IgD-negative memory B cell (primary cell): ENCODE measurements at regions not wholly inside any gene's neighbourhood (a gene's known extent, or its start where the extent isn't known, plus 50 kb on each side); places are given as distances from the start of the nearest gene placed in this dataset.

ENCODE experiments used
- H3K27ac Mint-ChIP-seq, 3 donors: one replicate each; pipeline ENCODE4 v1.8.0; 2020 to 2022; ENCODE audit warnings: mild to moderate bottlenecking in 3 of 3, mixed read lengths in 3 of 3, moderate library complexity in 1 of 3
- H3K27me3 Mint-ChIP-seq: one replicate; pipeline ENCODE4 v1.8.0; 2021; ENCODE audit warnings: mixed read lengths
- H3K36me3 Mint-ChIP-seq: one replicate; pipeline ENCODE4 v1.8.0; 2020; ENCODE audit warnings: mild to moderate bottlenecking, mixed read lengths
- H3K4me1 Mint-ChIP-seq, 3 donors: one replicate each; pipeline ENCODE4 v1.8.0; 2020 to 2022; ENCODE audit warnings: mixed read lengths in 3 of 3, mild to moderate bottlenecking in 1 of 3
- H3K4me3 Mint-ChIP-seq, 4 donors: one replicate each; pipeline ENCODE4 v1.8.0; 2020 to 2022; ENCODE audit warnings: mild to moderate bottlenecking in 4 of 4, mixed read lengths in 4 of 4, moderate library complexity in 3 of 4
- H3K9me3 Mint-ChIP-seq, 3 donors: one replicate each; pipeline ENCODE4 v1.8.0; 2020 to 2021; ENCODE audit warnings: mixed read lengths in 3 of 3, mild to moderate bottlenecking in 1 of 3

DNA sequence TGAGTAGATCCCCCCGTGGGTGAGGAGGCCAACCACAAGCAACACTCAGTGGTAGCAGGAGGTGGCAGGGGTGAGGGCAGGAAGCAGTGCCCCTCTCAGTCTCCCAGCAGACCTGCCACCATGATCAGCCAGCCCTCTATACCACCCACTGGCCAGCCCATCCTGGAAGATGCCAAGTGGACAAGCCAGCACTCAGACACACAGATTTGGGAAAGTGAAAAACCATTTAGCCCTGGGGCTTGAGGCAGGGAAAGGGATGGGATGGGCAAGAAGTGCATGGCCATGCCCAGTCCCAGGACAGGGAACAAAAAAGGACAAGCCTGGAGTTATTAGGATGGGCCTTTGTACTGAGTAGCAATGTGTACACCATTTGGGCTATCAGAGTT is 76.9 kb downstream of the HFE start:
- Mint-ChIP-seq H3K27ac (peak overlapping the region in 2 of 3 donors; percentile 68 to 83), H3K4me1 (peaks cover 12 to 37% (median 19%) of the 10 kb centered on the region in 3 donors)

DNA sequence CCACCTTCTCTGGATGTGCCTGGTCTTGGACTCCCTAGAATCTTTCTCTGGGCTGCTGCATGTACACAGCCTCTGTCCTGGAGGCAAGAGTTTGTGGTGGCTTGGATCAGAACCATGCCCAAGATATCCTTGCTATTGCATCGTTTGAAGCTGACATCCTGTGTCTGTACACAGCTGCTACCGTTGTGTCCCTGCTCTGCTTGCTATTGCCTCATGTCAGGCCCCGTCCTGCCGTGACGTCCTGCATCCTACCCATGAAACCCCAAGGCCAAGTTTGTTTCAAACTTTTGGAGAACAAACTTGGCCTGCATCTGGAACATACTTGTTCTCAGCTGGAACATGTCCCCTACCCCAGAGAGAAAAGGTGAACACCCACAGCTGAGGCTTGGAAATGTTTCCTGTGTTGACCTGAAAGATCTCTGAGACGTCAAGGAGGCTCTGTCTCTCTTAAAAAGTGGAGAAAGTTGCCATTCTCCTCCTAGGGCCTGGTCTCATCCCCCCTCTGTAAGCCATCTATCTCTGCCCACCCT is 78.1 kb downstream of the HFE start:
- Mint-ChIP-seq H3K4me3 (peak overlapping the region in 1 of 4 donors; percentile 74), H3K9me3 (no peaks in the 10 kb centered on the region), H3K4me1 (peaks cover 16 to 34% (median 20%) of the 10 kb centered on the region in 3 donors), H3K27ac (peak overlapping the region in 2 of 3 donors; percentile 46 to 64), H3K36me3 (peaks cover 13% of the 10 kb centered on the region), H3K27me3 (no peaks in the 10 kb centered on the region)

More for the DNA sequence above, 76.9 kb downstream of the HFE start:
- H3K4me3 Mint-ChIP-seq = peak overlapping the region in 1 of 4 donors; percentile 84
- no peaks in the 10 kb centered on the region for H3K9me3 Mint-ChIP-seq
- peaks cover 13% of the 10 kb centered on the region for H3K36me3 Mint-ChIP-seq
- no peaks in the 10 kb centered on the region for H3K27me3 Mint-ChIP-seq

DNA sequence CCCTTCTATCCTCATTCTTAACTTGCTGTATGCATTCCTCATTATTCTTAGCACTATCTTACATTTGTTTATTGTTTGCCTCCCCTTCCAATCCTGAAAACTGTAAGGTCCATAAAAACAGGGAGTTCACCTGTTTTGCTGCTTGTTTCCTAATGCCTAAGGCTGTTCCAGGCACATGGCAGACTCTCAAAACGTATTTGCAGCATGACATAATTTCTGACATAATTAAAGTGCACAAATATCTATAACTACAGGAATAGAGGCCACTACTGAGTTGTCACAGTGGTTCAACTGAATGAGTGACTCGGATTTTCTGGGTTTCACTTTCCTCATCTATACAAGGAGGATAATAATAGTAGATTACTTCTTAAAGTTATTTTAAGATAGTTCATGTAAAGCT is 83.0 kb downstream of the HFE start:
- peaks cover 2% of the 10 kb centered on the region for H3K36me3 Mint-ChIP-seq
- no peaks in the 10 kb centered on the region for H3K9me3 Mint-ChIP-seq
- H3K4me3 Mint-ChIP-seq = peak overlapping the region in 3 of 4 donors; percentile 98 to 99 (median 98)
- no peaks in the 10 kb centered on the region for H3K27me3 Mint-ChIP-seq
- H3K27ac Mint-ChIP-seq = peak overlapping the region; percentile 86 to 99 (median 94)
- H3K4me1 Mint-ChIP-seq = peaks cover 20 to 39% (median 33%) of the 10 kb centered on the region in 3 donors

DNA sequence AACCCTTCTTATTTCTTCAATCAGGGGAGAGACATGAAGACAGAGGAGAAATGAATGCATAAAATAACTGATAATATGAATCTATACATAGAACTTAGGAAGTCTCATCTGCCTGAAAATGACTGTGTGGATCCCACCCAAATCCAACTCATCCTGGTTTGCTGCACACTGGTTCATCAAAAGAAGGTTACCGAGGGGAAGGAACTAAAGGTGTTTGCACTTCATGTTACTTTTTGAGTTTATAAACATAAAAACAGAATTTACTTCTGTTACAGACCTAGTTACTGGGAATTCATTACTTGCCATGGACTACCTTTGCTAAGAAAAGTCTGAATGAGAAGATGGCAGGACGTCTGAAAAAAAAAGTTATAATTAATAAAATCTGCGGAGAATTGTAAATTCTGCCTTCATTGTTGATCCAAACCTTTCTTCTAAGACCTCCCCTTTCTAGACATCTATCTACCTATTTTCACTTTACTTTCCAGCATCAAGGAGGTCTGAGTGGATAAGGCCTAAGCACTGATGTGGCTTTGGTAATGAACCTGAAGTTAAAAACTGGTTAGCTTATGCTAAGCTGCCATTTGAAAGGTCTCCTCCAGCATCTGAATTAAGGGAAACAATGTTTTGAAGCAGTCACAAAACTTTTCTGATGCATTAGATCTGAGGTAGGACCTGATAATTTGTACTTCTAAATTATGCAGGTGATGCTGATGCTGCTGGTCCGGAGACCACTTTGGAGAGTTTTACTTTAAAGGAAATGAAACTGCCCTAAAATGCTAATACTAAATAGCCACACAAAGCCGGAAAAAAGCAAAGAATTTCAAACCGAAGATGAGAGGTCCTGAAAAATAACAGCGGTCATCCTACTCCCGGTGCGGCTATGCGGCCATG is 84.0 kb downstream of the HFE start:
- no peaks in the 10 kb centered on the region for H3K36me3 Mint-ChIP-seq
- H3K4me1 Mint-ChIP-seq = peaks cover 27 to 42% (median 34%) of the 10 kb centered on the region in 3 donors
- H3K27ac Mint-ChIP-seq = peak overlapping the region; percentile 94 to 100 (median 99)
- H3K9me3 Mint-ChIP-seq = no peaks in the 10 kb centered on the region
- peak overlapping the region; percentile 90 to 99 (median 98) for H3K4me3 Mint-ChIP-seq
- H3K27me3 Mint-ChIP-seq = no peaks in the 10 kb centered on the region

DNA sequence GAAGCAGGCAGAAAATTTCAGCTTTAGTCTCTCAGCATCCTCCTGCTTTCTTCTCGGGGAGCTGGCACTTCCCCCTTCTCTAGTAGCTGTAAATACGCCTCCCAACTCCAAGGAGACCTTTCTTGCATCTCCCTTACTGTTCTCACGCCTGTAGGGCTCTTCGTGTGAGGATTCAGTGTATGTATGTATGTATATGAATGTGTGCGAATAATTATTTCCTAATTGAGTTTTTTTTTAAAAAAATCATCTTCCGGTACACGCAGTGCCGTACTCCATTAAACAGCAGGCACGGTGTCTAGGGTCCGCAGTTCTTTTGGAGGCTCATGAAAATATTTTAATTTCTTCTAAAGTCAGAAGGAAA is 85.4 kb downstream of the HFE start:
- no peaks in the 10 kb centered on the region for H3K36me3 Mint-ChIP-seq
- no peaks in the 10 kb centered on the region for H3K27me3 Mint-ChIP-seq
- peaks cover 27 to 42% (median 30%) of the 10 kb centered on the region in 3 donors for H3K4me1 Mint-ChIP-seq
- H3K27ac Mint-ChIP-seq = peak overlapping the region; percentile 94 to 100 (median 99)
- peak overlapping the region; percentile 90 to 99 (median 98) for H3K4me3 Mint-ChIP-seq
- no peaks in the 10 kb centered on the region for H3K9me3 Mint-ChIP-seq

DNA sequence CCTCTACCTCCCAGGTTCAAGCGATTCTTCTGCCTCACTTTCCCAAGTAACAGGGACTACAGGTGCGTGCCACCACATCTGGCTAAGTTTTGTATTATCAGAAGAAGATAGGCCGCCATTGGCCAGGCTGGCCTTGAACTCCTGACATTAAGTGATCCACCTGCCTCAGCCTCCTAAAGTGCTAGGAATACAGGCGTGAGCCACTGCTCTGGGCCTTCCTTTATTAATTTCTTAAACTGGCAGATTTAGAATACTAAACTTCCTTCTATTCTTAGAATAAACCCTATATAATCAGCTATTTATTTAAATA is 86.6 kb downstream of the HFE start:
- peak overlapping the region; percentile 76 to 99 (median 94) for H3K27ac Mint-ChIP-seq
- peaks cover 29 to 42% (median 30%) of the 10 kb centered on the region in 3 donors for H3K4me1 Mint-ChIP-seq
- H3K27me3 Mint-ChIP-seq = no peaks in the 10 kb centered on the region
- peak overlapping the region in 3 of 4 donors; percentile 68 to 99 (median 80) for H3K4me3 Mint-ChIP-seq
- H3K36me3 Mint-ChIP-seq = no peaks in the 10 kb centered on the region
- no peaks in the 10 kb centered on the region for H3K9me3 Mint-ChIP-seq

DNA sequence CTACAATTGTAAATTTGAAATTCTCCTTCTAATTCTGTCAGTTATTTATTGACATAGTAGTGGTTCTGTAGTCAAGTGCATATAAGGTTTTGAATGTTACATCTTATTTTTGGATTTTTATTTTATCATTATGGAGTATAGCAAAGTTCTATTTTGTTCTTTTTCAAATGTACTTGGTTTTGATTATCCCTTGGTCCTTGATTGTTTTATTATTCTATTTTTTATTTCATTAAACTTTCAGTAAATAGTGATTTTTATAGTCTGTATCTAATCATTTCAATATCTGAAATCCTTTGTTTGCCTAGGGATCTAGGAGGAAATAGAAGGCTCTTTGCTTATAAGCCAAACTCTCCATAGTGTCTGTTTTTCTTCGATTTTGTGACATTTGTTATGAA is 87.8 kb downstream of the HFE start:
- H3K4me1 Mint-ChIP-seq = peaks cover 22 to 40% (median 24%) of the 10 kb centered on the region in 3 donors
- no peaks in the 10 kb centered on the region for H3K27me3 Mint-ChIP-seq
- H3K36me3 Mint-ChIP-seq = no peaks in the 10 kb centered on the region
- H3K27ac Mint-ChIP-seq = peak overlapping the region; percentile 35 to 94 (median 73)
- H3K4me3 Mint-ChIP-seq = peak overlapping the region in 3 of 4 donors; percentile 35 to 99 (median 50)
- H3K9me3 Mint-ChIP-seq = no peaks in the 10 kb centered on the region

DNA sequence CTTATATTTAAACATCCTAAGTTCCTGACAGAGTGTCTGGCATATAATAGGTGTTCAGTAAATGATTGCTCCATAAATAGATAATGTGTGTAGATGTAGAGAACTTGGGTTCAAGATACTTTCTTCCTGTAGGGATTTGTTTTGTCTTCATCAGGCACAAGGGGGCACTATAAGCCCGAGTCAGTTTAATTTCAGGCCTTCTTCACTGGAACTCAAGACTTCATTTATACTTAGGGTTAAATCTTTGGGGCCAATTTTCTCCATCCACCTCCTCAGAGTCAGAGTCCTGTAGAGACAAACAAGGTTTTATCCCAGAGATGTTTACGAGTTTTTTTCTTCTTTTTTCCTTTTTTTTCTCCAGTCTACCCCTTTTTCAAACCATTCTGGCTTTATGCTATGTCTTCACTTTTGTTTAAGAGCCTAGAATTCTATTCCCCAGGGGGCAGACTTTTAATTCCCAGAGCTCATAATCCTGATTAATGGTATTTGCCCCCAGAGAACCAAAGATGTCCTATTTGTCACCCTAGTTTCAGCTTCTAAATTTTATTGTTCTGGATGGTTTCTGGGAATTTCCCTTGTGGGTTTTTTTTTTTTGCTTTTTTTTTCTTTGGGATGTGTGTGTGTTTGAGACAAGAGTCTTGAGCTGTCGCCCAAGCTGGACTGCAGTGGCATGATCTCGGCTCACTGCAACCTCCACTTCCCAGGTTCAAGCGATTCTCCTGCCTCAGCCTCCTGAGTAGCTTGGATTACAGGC is 88.4 kb downstream of the HFE start:
- Mint-ChIP-seq H3K36me3 (no peaks in the 10 kb centered on the region), H3K27me3 (no peaks in the 10 kb centered on the region), H3K4me3 (peak overlapping the region in 3 of 4 donors; percentile 35 to 76 (median 50)), H3K9me3 (no peaks in the 10 kb centered on the region), H3K27ac (peak overlapping the region in 2 of 3 donors; percentile 71 to 73), H3K4me1 (peaks cover 19 to 36% (median 20%) of the 10 kb centered on the region in 3 donors)

DNA sequence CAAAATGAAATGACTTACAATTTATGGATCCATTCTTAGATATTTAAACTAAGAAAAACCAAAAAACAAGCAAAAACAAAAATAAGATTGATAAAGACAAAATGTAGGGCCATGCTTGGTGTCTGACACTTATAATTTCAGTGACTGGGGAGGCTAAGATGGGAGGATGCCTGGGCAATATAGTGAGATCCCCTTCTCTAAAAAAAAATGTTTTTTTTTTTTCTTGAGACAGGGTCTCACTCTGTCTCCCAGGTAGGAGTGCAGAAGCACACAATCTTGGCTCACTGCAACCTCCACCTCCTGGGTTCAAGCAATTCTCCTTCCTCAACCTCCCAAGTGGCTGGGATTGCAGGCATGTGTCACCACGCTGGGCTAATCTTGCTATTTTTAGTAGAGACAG is 92.4 kb downstream of the HFE start:
- no peak overlapping the region for H3K27ac Mint-ChIP-seq
- H3K9me3 Mint-ChIP-seq = peaks cover 0 to 2% (median 0%) of the 10 kb centered on the region in 3 donors
- no peak overlapping the region for H3K4me3 Mint-ChIP-seq
- H3K36me3 Mint-ChIP-seq = peaks cover 2% of the 10 kb centered on the region
- no peaks in the 10 kb centered on the region for H3K27me3 Mint-ChIP-seq
- peaks cover 14 to 18% (median 17%) of the 10 kb centered on the region in 3 donors for H3K4me1 Mint-ChIP-seq

DNA sequence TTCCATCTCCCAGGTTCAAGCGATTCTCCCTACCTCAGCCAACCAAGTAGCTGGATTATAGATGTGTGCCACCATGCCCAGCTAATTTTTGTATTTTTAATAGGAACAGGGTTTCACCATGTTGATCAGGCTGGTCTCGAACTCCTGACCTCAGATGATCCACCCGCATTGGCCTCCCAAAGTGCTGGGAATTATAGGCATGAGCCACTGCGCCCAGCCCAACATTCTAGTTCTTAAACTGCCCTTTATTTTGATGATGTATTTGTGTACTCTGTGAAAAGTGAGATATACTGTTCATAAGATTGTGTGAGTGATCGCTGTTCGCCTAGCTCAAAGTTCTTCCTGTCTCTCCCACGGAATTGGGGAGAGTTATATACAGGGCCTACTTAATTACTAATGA is 93.1 kb downstream of the HFE start:
- Mint-ChIP-seq H3K4me1 (peaks cover 12 to 16% (median 16%) of the 10 kb centered on the region in 3 donors), H3K27me3 (no peaks in the 10 kb centered on the region), H3K9me3 (peaks cover 0 to 2% (median 0%) of the 10 kb centered on the region in 3 donors), H3K36me3 (peaks cover 2% of the 10 kb centered on the region), H3K4me3 (no peak overlapping the region), H3K27ac (no peak overlapping the region)

DNA sequence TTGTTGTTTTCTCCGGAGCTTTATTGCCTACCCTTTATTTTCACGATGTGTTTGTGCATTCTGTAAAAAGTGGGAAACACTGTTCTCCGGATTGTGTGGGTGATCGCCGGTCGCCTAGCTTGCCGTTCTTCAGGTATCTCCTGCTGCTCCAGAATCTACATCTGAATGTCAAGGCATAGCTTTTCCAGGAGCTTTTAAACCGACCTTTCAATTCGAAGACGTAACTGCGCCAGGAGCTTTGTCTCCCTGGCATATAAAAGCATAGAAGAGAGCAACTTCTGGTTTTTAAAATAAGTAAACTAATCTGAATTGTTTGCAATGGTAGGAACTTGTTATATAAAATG is 96.0 kb downstream of the HFE start:
- Mint-ChIP-seq H3K9me3 (peaks cover 0 to 2% (median 0%) of the 10 kb centered on the region in 3 donors), H3K27ac (peak overlapping the region; percentile 86 to 92 (median 91)), H3K4me1 (peaks cover 11 to 17% (median 14%) of the 10 kb centered on the region in 3 donors)

DNA sequence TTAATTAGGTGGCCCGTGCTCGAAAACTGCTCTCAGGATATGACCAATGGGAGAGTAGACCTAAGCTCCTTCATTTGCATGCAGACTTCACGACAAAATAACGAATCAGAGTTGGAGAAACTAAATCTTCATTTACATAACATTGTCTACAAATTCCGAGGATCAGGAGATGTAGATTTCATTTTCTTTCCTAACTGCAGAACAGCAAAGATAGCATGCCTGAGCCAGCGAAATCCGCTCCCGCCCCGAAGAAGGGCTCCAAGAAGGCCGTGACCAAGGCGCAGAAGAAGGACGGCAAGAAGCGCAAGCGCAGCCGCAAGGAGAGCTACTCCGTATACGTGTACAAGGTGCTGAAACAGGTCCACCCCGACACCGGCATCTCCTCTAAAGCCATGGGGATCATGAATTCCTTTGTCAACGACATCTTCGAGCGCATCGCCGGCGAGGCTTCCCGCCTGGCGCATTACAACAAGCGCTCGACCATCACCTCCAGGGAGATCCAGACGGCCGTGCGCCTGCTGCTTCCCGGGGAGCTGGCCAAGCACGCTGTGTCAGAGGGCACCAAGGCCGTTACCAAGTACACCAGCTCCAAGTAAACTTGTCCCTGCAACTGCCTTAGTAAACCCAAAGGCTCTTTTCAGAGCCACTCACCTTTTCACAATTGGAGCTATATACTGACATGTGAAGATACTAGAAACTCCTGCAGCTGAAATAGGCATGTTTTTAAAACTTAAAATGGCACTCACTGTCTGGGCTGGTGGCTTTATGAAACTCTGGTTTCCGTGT is 96.5 kb downstream of the HFE start:
- Mint-ChIP-seq H3K4me1 (peaks cover 11 to 20% (median 16%) of the 10 kb centered on the region in 3 donors), H3K36me3 (peaks cover 2% of the 10 kb centered on the region), H3K4me3 (peak overlapping the region; percentile 95 to 96 (median 95)), H3K27ac (peak overlapping the region; percentile 86 to 92 (median 91)), H3K9me3 (peaks cover 0 to 2% (median 0%) of the 10 kb centered on the region in 3 donors), H3K27me3 (no peaks in the 10 kb centered on the region)

More for the DNA sequence above, 96.0 kb downstream of the HFE start:
- Mint-ChIP-seq H3K27me3 (no peaks in the 10 kb centered on the region), H3K36me3 (peaks cover 2% of the 10 kb centered on the region), H3K4me3 (peak overlapping the region; percentile 95 to 96 (median 95))

DNA sequence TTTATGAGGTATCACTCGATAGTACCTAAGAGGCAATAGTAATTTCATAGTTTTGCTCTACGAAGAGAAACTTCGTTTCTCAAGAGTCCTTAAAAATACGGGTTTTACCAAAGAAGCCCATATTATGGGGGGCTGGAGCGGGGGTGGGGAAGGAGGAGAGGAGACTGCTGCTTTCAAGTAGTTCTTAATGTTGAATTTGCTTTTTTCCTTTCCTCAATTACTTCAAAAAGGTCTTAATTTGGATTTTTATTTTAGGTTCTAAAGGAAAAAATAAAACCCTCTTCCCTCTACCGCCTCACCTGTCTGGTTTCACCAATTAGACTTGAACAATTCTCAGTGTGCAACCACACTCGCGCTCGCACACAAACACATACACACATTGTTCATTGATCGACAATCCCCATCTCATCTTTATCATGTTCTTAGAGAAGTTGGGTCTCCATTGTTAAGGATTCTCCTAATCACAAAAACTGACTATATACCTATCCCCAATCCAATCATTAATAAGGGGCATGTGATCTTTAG is 97.2 kb downstream of the HFE start:
- Mint-ChIP-seq H3K9me3 (peaks cover 0 to 4% (median 0%) of the 10 kb centered on the region in 3 donors), H3K36me3 (peaks cover 2% of the 10 kb centered on the region), H3K4me3 (peak overlapping the region; percentile 95 to 96 (median 95)), H3K27me3 (no peaks in the 10 kb centered on the region), H3K4me1 (peaks cover 15 to 22% (median 20%) of the 10 kb centered on the region in 3 donors), H3K27ac (peak overlapping the region; percentile 86 to 92 (median 91))

DNA sequence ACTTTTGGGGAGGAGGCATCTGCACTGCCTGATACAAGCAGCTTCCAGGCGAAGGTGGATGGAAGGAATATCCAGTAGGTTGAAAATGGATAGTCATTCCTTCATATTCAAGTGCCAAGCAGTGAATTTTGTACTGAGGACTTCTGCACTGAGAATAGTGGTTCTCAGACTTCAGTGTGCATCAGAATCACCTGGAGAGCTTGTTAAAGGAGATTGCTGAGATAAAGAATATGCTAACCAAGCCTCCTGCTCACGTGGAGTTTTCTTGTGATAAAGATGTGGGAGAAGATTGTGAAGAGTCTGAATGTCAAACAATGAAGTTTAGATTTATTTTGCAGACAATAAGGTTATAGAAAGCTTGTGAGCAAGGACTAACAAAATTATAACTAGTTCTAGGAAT is 97.8 kb downstream of the HFE start:
- Mint-ChIP-seq H3K27ac (peak overlapping the region in 2 of 3 donors; percentile 10 to 86), H3K4me1 (peaks cover 15 to 25% (median 20%) of the 10 kb centered on the region in 3 donors), H3K27me3 (no peaks in the 10 kb centered on the region), H3K36me3 (peaks cover 2% of the 10 kb centered on the region), H3K4me3 (peak overlapping the region in 1 of 4 donors; percentile 96), H3K9me3 (peaks cover 0 to 4% (median 0%) of the 10 kb centered on the region in 3 donors)
